ENCODE measurements at regions not wholly inside any gene's neighbourhood (a gene's known extent, or its start where the extent isn't known, plus 50 kb on each side); places are given as distances from the start of the nearest gene placed in this dataset.
A peak's percentile ranks its signal among the peaks of the same experiment; 100 is the strongest.
"Not testable (repeated sequence)": the region's sequence is repeated elsewhere in the genome, so short reads cannot be mapped to it uniquely, and the experiment has no call there.

DNA sequence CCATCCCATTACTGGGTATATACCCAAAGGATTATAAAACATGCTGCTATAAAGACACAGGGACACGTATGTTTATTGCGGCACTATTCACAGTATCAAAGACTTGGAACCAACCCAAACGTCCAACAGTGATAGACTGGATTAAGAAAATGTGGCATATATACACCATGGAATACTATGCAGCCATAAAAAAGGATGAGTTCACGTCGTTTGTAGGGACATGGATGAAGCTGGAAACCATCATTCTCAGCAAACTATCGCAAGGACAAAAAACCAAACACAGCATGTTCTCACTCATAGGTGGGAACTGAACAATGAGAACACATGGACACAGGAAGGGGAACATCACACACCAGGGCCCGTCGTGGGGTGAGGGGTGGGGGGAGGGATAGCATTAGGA, 106.1 kb downstream of the CHD1L start:
- not testable (repeated sequence) for DNase-seq (ENCODE audit: low spot score)

DNA sequence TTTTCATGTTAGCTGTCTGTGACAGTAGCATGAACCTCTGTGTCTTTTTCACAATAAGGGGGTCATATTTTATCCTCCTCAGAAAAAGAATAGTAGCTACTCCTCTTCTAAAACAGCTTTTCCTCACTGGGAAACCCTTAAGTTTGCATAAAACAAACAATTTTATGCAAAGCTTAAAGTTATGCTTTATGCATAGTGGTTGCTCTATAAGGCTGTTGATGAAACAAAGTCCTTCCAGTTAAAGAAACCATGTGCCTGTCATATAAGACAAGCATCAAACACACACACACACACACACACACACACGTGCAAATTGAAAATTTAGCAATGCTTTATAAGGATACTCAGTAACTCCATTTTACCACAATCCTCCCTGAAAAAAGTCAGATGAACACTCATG, 107.0 kb downstream of the CHD1L start:
- no peak for DNase-seq (ENCODE audit: low spot score)

DNA sequence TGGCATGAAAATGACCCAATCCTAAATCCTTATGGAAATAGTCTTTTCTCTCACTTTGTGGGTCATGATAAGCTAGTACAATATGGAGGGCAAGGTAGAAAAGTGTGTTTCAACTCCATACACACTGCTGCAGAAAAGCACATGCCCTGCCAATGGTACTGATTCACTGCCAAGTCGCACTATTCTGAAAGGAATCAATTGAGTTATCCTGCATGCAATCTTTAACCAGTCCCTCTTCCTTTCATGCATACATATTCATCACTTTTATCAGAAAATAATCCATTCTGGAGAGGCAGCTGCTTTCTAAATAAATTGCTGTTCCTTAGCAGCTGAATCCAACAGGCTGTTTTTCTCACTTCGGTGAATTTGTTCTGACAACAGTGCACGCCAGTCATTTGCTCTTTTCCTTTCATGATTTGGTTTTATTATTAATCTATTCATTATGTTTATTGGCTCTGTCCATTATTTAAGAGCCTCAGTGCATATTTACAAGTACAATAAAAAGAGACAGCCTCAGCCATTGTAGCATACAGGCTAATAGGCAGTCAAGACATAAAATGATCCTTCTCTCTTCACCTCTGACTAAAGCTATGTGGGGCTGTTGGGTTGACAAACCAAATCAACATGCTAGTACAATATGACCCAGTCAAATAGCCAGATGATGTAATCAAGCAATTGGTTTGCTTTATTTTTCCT, 108.8 kb downstream of the CHD1L start:
- DNase-seq (ENCODE audit: low spot score) = no peak

DNA sequence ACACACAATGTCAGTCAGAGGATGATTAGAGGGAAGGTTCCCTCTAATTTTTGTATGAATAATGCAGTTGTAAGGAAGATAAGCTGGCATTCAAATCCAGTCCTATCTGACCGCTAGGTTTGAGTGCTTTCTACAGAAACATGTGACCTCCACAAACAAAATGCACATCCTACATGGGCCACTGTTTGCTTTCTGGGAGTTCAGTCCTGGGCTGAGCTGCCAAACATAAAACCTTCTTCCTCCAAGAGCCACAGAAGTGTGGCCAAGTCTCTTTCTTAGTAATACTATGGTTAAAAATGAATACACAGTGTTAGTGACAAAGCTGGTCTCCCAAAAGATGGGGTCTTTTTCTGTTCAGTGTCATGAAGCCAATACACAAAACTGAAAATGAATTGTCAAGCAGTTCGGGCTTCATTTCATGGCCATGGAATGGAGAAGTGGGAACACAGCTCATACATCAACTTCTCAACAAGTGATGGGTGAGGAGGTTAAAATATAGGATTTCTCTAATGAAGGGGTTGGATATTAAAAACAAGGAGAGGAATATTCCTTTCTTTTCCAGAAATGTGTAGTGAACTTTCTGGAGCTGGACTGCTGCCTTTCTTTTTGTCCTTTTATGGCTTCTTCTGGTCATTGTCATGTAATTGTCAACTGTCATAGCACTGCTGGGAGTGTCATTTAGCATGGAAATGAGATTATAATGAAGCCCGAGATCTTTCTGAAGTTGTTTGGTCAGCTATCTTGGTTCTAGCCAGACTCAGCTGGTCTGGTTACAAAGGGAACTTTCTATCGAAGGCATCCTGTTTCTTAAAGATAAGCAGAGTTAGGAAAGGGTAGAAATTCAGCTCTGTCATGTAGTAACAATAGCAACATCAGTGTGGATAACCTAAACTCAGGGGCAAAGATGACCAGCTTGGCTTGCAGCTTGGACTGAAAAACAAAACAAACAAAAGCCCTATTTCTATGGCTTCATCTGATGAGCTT, 135.1 kb downstream of the CHD1L start:
- no peak for DNase-seq (ENCODE audit: low spot score)

DNA sequence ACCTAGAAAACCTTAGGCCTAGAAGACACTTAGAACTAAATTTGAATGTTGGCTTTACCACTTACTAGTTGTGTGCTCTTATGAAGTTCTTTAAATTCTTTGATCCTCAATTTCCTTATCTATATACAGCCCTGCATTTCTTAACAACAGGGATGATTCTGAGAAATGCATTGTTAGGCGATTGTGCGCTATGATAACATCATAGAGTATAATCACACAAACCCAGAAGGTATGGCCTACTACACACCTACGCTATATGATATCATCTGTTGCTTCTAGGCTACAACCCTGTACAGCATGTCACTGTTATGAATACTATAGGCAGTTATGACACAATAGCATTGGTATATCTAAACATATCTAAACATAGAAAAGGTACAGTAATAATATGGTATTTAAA, 137.4 kb downstream of the CHD1L start:
- no peak for DNase-seq (ENCODE audit: low spot score)

DNA sequence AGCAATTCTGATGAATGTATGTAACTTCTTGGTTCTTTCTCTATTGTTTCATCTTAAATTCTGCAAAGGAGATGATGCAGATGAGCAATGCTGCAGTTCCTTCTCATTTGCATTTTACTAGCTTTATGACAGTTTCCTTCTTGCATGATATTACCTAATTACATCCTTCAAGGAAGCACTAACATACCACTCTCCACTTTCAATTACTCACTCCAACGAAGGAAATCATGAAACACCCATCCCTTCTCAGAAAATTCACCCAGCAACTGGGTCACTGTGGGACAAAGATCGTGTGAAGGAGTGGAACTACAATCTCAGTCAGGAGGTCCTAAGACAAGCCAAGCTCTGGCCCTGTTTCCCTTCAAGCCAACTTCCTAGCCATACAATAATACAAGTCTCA, 142.3 kb downstream of the CHD1L start:
- no peak for DNase-seq (ENCODE audit: low spot score)

DNA sequence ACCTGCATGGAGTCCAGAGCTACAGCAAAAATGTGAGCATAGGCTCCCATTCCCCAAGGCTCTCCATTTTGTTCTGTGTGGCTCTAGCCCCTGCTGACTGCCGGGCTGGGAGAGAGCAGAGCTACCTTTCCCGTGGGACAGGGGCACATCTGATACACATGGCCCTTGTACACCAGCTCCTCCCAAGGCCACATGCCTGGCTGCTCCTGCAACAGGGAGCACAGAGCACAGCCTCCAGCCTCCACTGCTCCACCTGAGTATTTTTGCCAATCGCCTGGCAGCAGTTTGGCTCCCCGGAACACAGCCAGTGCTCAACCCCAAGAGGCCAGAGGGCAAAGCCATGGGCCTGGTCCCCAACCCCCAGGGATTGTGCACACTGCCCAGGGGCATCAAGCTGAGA, 146.5 kb downstream of the CHD1L start:
- no peak for DNase-seq (ENCODE audit: low spot score)

DNA sequence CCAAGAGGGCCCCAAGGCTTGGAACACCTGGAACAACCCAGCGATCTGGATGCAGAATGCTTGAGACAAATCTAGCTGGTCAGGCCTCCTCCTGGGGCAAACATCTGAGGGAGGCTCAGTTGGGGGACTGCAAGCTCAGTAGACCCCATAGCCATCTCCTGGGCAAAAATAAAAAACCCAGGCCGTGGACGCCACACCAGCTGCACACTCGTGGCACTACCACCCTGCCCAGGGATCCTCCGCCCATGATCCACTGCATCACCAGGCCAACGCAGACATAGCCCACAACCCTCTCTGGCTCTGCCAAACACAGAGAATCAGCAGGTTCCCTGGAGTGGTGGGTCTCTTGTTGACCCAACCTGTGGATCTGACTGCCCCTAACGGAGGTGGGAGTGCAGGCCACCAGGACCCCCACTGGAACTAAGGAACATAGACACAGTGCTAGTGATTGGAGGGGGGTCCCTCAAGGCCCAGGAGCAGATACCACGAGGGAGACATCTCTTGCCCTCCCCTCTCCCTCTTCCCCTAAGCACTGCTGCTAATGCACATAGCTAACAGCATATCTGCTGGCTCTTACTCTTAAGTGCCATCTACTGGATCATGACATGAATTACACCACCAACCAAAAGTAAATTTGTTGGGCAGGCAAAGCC, 147.2 kb downstream of the CHD1L start:
- DNase-seq (ENCODE audit: low spot score) = peak; percentile 34

DNA sequence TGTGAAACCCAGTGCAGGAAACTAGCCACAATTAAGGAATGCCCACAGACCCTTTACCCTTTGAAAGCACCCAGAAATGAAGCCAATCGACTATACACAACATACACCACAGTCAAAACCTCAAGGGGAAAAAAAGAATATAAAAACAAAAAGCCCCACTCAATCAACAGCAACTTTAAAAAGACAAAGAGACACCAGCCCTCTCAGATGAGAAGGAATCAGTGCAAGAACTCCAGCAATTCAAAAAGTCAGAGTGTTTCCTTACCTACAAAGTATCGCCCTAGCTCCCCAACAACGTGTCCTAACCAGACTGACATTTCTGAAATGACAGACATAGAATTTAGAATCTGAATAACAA, 147.7 kb downstream of the CHD1L start:
- no peak for DNase-seq (ENCODE audit: low spot score)

DNA sequence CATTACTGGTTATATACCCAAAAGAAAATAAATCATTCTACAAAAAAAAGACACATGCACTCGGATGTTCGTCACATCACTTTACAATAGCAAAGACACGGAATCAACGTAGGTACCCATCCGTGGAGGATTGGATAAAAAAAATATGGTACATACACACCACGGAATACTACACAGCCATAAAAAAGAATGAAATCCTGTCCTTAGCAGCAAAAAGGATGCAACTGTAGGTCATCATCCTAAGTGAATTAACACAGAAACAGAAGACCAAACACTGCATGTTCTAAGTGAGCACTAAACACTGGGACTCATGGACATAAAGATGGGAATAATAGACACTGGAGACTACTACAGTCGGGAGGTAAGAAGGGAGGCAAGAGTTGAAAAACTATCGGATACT, 148.6 kb downstream of the CHD1L start:
- DNase-seq (ENCODE audit: low spot score) = no peak

DNA sequence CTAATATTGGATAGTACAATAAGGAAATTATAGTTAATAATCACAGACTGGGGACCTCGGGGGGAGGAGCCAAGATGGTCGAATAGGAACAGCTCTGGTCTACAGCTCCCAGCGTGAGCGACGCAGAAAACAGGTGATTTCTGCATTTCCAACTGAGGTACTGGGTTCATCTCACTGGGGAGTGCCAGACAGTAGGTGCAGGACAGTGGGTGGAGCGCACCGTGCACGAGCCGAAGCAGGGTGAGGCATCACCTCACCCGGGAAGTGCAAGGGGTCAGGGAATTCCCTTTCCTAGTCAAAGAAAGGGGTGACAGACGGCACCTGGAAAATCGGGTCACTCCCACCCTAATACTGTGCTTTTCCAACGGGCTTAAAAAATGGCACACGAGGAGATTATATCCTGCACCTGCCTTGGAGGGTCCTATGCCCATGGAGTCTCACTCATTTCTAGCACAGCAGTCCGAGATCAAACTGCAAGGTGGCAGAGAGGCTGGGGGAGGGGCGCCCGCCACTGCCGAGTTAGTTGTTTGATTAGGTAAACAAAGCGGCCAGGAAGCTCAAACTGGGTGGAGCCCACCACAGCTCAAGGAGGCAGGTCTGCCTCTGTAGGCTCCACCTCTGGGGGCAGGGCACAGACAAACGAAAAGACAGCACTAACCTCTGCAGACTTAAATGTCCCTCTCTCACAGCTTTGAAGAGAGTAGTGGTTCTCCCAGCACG, 138.8 kb upstream of the BCL9 start:
- DNase-seq (ENCODE audit: low spot score) = not testable (repeated sequence)

DNA sequence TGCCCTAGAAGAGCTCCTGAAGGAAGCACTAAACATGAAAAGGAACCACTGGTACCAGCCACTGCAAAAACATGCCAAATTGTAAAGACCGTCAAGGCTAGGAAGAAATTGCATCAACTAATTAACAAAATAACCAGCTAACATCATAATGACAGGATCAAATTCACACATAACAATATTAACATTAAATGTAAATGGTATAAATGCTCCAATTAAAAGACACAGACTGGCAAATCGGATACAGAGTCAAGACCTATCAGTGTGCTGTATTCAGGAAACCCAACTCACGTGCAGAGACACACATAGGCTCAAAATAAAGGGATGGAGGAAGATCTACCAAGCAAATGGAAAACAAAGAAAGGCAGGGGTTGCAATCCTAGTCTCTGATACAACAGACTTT, 137.0 kb upstream of the BCL9 start:
- DNase-seq (ENCODE audit: low spot score) = not testable (repeated sequence)

DNA sequence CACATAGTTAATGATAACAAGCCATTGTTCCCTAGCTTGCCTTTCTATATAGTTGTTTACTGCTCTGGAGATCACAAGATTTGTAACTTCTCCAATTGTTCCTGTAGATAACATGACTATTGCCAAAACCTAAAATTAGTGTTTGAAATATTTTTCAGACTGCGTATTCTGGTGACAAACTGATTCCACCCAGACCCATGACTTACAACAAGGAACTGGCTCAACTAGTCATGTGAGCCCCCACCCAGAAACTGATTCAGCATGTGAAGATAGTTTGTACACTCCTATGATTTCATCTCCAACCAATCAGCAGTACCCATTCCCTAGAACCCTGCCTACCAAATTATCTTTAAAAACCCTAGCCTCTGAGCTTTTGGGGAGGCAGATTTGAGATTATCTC, 131.4 kb upstream of the BCL9 start:
- DNase-seq (ENCODE audit: low spot score) = no peak

DNA sequence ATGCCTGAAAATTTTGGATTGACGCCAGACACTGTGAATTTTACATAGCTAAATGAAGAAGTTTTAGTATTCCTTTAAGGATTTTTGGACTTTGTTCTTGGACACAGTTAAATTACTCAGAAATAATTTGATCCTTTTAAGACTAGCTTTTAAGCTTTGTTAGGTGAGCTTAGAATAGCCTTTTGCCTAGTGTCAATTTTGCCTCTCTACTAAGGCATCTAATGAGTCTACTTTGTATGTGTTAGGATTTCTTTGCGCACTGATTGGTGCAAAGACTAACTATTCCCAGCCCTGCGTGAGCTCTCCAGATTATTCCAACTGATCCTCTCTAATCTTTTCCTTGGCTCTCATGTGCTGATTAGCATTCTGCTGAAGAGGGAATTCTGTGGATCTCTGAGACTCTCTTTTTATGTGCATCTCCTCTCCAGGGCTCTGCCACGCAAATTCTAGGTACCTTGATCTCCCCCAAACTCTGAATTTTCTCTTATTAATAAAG, 128.1 kb upstream of the BCL9 start:
- DNase-seq (ENCODE audit: low spot score) = no peak

DNA sequence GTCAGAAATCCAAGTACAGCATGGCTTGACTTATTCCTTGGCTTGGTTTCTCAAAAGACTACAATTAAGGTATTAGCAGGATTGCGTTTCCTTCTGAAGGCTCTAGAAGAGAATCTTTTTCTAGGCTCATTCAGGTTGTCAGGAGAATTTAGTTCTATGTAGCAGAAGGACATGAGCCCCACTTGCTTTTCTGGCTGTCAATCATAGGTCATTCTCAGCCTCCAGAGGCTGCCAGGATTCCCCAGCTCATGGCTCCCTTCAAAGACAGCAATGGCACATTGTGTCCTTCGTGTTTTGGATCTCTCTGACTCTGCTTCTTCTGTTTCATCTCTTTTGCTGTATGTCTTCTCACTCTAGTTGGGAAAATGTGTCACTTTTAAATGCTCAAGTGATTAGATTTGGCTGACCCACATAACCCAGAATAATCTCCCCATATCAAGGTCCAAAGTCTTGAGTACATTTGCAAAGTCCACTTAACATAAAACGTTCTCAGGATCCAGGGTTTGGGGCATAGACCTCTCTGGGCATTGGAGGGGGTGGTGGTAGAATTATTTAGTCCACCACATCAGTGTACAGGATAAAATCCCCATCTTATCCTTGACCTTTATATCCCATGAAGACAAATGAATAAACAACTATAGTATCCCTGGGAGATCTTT, 126.7 kb upstream of the BCL9 start:
- DNase-seq (ENCODE audit: low spot score) = no peak

DNA sequence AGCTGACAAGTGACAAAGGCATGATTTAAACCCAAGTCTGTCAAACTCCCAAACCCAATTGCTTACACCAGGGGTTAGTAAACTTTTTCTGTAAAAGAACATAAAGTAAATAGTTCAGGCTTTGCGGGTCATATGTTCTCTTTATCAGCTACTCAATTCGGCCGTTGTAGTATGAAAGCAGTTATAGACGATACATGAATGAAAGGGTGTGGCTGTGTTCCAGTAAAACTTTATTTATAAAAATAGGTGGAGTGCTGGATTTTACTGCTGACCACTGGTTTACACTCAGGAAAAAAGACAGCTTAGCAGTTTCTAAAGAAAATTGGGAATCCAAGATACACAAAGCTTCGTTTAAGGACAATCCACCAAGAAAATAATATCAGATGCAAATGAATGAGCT, 124.3 kb upstream of the BCL9 start:
- DNase-seq (ENCODE audit: low spot score) = no peak

DNA sequence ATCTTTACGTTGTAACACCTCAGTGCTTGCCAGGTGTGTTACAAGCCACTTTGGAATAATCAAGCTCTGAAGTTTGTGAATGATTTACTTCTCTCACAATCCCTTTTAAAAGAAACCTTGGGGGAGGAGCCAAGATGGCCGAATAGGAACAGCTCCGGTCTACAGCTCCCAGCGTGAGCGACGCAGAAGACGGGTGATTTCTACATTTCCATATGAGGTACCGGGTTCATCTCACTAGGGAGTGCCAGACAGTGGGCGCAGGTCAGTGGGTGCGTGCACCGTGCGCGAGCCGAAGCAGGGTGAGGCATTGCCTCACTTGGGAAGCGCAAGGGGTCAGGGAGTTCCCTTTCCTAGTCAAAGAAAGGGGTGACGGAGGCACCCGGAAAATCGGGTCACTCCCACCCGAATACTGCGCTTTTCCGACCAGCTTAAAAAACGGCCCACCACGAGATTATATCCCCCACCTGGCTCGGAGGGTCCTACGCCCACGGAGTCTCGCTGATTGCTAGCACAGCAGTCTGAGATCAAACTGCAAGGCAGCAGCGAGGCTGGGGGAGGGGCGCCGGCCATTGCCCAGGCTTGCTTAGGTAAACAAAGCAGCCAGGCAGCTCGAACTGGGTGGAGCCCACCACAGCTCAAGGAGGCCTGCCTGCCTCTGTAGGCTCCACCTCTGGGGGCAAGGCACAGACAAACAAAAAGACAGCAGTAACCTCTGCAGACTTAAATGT, 118.0 kb upstream of the BCL9 start:
- not testable (repeated sequence) for DNase-seq (ENCODE audit: low spot score)

DNA sequence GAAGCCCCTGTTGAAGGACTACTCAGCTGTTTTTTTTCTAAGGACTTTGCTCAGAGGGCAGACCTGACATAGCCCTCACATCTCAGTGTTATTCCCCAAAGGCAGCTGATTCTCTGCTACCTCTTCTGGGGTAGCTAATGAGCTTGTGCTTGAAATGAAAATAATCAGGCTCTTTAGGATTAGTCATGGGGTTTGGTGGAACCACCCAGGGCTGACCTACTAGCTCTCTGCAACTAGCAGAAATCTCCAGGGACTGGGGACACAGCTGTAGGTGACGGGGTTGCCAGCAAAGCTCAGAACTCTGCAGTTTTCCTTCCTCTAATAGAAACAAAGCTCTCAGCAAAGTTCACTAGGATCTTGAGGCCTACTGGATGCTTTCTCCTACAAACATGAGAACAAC, 106.4 kb upstream of the BCL9 start:
- DNase-seq (ENCODE audit: low spot score) = no peak

DNA sequence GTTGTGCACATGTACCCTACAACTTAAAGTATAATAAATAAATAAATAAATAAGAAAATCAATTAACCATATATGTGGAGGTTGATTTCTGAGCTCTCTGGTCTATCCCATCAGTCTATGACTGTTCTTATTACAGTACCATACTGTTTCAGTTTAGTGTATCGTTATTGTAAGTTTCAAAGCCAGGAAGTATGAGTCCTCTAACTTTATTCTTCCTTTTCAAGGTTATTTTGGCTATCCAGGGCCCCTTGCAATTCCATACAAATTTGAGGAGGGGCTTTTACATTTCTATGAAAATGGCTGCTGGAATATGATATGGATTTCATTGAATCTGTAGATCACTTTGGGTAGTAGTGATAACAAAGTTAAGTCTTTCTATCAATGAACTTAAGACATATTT, 96.9 kb upstream of the BCL9 start:
- DNase-seq (ENCODE audit: low spot score) = no peak

DNA sequence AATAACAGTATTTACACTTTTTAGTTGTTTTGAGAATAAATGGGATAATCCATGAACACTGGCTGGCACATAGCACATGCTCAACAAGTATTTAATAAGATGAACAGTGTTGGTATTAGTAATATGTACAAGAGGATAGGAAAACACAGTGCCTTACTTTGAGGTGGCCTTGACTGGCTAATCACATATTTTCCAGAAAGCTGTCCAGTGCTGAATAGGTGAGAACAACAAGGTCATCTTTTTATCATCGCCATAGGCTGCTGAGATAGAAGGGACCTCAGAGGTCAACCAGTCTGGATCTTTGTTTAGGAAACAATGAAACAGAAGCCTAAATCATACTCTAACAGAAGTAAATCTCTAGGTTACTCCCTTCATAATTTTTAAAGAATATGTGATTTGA, 89.7 kb upstream of the BCL9 start:
- DNase-seq (ENCODE audit: low spot score) = no peak

DNA sequence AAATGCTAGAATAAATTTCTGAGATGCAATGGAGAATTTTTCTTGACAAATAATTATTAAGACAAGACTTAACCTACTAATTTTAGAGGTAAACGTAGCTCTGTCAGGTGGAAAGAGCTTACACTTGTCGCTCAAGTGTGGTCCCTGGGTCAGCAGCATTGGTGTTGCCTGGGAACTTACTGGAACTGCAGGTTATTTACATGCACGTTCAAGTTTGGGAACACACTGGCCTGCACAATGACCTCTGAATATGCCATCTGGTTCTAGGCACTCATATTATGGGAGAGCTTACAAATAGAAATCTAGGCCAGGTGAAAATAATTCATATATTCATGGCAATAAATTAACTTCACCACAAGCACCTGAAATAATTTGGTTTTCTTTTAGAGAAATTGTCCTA, 88.5 kb upstream of the BCL9 start:
- no peak for DNase-seq (ENCODE audit: low spot score)
